Liver (tissue), 8 donors: ENCODE measurements at regions not wholly inside any gene's neighbourhood (a gene's known extent, or its start where the extent isn't known, plus 50 kb on each side); places are given as distances from the start of the nearest gene placed in this dataset.

Source experiments
- DNase-seq: peaks from one replicate; pipeline ENCODE4 v3.0.0-alpha.2; 2017; ENCODE audit warnings: low spot score
- H3K27ac ChIP-seq, 2 donors: one replicate each; pipeline ENCODE4 v1.7.0; 2013; ENCODE audit warnings: inconsistent platforms in 2 of 2, low read length in 2 of 2, control low read depth in 1 of 2, low read depth in 1 of 2, mild to moderate bottlenecking in 1 of 2
- H3K27me3 ChIP-seq, 4 donors: one replicate each; pipeline versions ENCODE4 v1.6.1 to v1.7.0; 2013; ENCODE audit warnings: low read length in 3 of 4, inconsistent platforms in 1 of 4, mild to moderate bottlenecking in 1 of 4, moderate library complexity in 1 of 4; ENCODE audit not compliant: control insufficient read depth in 4 of 4, insufficient read depth in 4 of 4
- H3K36me3 ChIP-seq, 4 donors: one replicate each; pipeline versions ENCODE4 v1.6.1 to v1.7.0; 2013; ENCODE audit warnings: low read length in 3 of 4, mild to moderate bottlenecking in 3 of 4, low read depth in 1 of 4, moderate library complexity in 1 of 4; ENCODE audit not compliant: control insufficient read depth in 4 of 4, insufficient read depth in 3 of 4
- H3K4me1 ChIP-seq, 4 donors: one replicate each; pipeline versions ENCODE4 v1.6.1 to v1.7.0; 2013; ENCODE audit warnings: low read length in 3 of 4, mild to moderate bottlenecking in 3 of 4, moderate library complexity in 1 of 4; ENCODE audit not compliant: control insufficient read depth in 4 of 4, insufficient read depth in 4 of 4
- H3K4me3 ChIP-seq, 3 donors: one replicate each; pipeline versions ENCODE4 v1.6.1 to v1.7.0; 2013; ENCODE audit warnings: low read length in 3 of 3, control low read depth in 1 of 3, low read depth in 1 of 3, mild to moderate bottlenecking in 1 of 3
- H3K9ac ChIP-seq, 2 donors: one replicate each; pipeline ENCODE4 v1.7.0; 2013; ENCODE audit warnings: low read length in 2 of 2, mild to moderate bottlenecking in 2 of 2, moderate library complexity in 2 of 2, control low read depth in 1 of 2, low read depth in 1 of 2
- H3K9me3 ChIP-seq, 4 donors: one replicate each; pipeline versions ENCODE4 v1.6.1 to v1.7.0; 2013; ENCODE audit warnings: low read length in 3 of 4; ENCODE audit not compliant: control insufficient read depth in 4 of 4
- CTCF ChIP-seq: fragments of 150-350 bp; IDR thresholded peaks from 2 replicates; pipeline ENCODE4 v1.5.1; 2017; ENCODE audit warnings: improper control_type of control experiment, low read depth, low read length; ENCODE audit not compliant: missing input control
- EGR1 ChIP-seq, 2 donors: IDR thresholded peaks; 2 replicates each; pipeline ENCODE4 v1.6.1; 2016 to 2018; ENCODE audit warnings: antibody characterized with exemption in 2 of 2, low read depth in 2 of 2
- FOXA1 ChIP-seq: IDR thresholded peaks from 2 replicates; pipeline ENCODE4 v1.6.1; 2016; ENCODE audit warnings: antibody characterized with exemption
- FOXA2 ChIP-seq: IDR thresholded peaks from 2 replicates; pipeline ENCODE4 v1.6.1; 2016; ENCODE audit warnings: antibody characterized with exemption
- HNF4A ChIP-seq, 2 donors: conservative IDR thresholded peaks; 2 replicates each; pipeline ENCODE4 v1.6.1; 2016; ENCODE audit warnings: antibody characterized with exemption in 2 of 2, mild to moderate bottlenecking in 2 of 2
- HNF4G ChIP-seq: IDR thresholded peaks from 2 replicates; pipeline ENCODE4 v1.6.1; 2016; ENCODE audit warnings: antibody characterized with exemption
- JUND ChIP-seq, 2 donors: IDR thresholded peaks; 2 replicates each; pipeline ENCODE4 v1.6.1; 2016; ENCODE audit warnings: antibody characterized with exemption in 2 of 2
- MAX ChIP-seq: IDR thresholded peaks from 2 replicates; pipeline ENCODE4 v1.6.1; 2016; ENCODE audit warnings: antibody characterized with exemption
- NR2F2 ChIP-seq: IDR thresholded peaks from 2 replicates; pipeline ENCODE4 v1.6.1; 2016; ENCODE audit warnings: antibody characterized with exemption
- RAD21 ChIP-seq, 2 donors: IDR thresholded peaks; 2 replicates each; pipeline ENCODE4 v1.6.1; 2016; ENCODE audit warnings: antibody characterized with exemption in 2 of 2, mild to moderate bottlenecking in 2 of 2
- RXRA ChIP-seq, 2 donors: IDR thresholded peaks; 2 replicates each; pipeline ENCODE4 v1.6.1; 2017 to 2018; ENCODE audit warnings: antibody characterized with exemption in 2 of 2, mild to moderate bottlenecking in 1 of 2
- SP1 ChIP-seq: IDR thresholded peaks from 2 replicates; pipeline ENCODE4 v1.6.1; 2018; ENCODE audit warnings: antibody characterized with exemption, mild to moderate bottlenecking
- TAF1 ChIP-seq: conservative IDR thresholded peaks from 2 replicates; pipeline ENCODE4 v1.6.1; 2016; ENCODE audit warnings: antibody characterized with exemption, mild to moderate bottlenecking
- YY1 ChIP-seq: IDR thresholded peaks from 2 replicates; pipeline ENCODE4 v1.6.1; 2016; ENCODE audit warnings: antibody characterized with exemption, mild to moderate bottlenecking
- WGBS: extraction: QIAGEN DNeasy Blood & Tissue Kit; methylation state at CpG from one replicate; pipeline ENCODE4 v1.1.7; 2013; 5-methylcytosine and 5-hydroxymethylcytosine counted together
- TF ChIP-seq, protein P1 (sequence below): IDR thresholded peaks from 2 replicates; pipeline ENCODE4 v1.6.1; 2016; ENCODE audit warnings: antibody characterized with exemption
- TF ChIP-seq, protein P2 (sequence below): IDR thresholded peaks from 2 replicates; pipeline ENCODE4 v1.6.1; 2016; ENCODE audit warnings: antibody characterized with exemption
- donor health status: healthy.
- donor health status: healthy.
- donor health status: healthy.
- donor health status: healthy.
- donor health status: healthy.

DNA sequence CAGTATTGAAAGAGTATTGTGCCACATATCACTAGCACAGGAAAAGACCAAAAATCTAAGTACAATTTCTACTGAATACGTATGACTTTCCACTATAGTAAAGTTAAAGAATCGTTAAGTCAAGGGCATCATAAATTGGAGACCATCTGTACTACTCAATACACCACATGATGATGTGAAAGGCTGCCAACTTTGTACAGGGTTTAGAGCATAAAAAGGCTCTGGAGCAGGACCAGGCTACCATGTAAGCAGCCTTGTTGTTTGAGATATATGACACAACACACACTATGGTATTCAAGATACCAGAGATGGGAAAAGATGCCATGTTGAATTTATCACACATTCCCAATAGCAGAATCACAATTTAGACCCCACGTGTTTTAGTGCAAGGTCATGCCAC, 294.9 kb upstream of the TRPC5 start:
- no peak for DNase-seq

GRCh38 chrX:112368371-112368770, 285.8 kb upstream of the TRPC5 start:
- H3K36me3 ChIP-seq: no peaks in the 10 kb centered on the region
- no peak overlapping the region for H3K27ac ChIP-seq
- WGBS: 47% methylated on average over 3 of the region's 3 CpGs
- no peak for TF ChIP-seq FOXA1
- TF ChIP-seq CTCF: peak; percentile 8
- peak; percentile 15 to 49 for TF ChIP-seq RAD21 (IDR thresholded peaks at IDR 0.05)
- TF ChIP-seq TAF1: no peak
- H3K27me3 ChIP-seq: no peaks in the 10 kb centered on the region
- H3K9ac ChIP-seq: no peak overlapping the region
- no peak for DNase-seq
- H3K9me3 ChIP-seq: no peaks in the 10 kb centered on the region
- H3K4me1 ChIP-seq: no peaks in the 10 kb centered on the region
- H3K4me3 ChIP-seq: no peak overlapping the region

More for the DNA sequence above, 294.9 kb upstream of the TRPC5 start:
- Histone ChIP-seq H3K27me3 (no peaks in the 10 kb centered on the region), H3K9ac (no peak overlapping the region), H3K27ac (no peak overlapping the region), H3K36me3 (no peaks in the 10 kb centered on the region), H3K4me1 (no peaks in the 10 kb centered on the region), H3K4me3 (no peak overlapping the region), H3K9me3 (no peaks in the 10 kb centered on the region)
- no peak for TF ChIP-seq CTCF
- 89% methylated on average over 3 of the region's 3 CpGs for WGBS

- Histone ChIP-seq H3K4me1 (no peaks in the 10 kb centered on the region), H3K9ac (no peak overlapping the region), H3K9me3 (no peaks in the 10 kb centered on the region), H3K36me3 (no peaks in the 10 kb centered on the region), H3K27me3 (no peaks in the 10 kb centered on the region), H3K27ac (no peak overlapping the region), H3K4me3 (no peak overlapping the region)
- WGBS: 93% methylated on average over 1 of the region's 1 CpG
- TF ChIP-seq YY1: no peak
- no peak for TF ChIP-seq JUND (IDR thresholded peaks at IDR 0.05)
- no peak for TF ChIP-seq RAD21 (IDR thresholded peaks at IDR 0.05)
- TF ChIP-seq FOXA2: no peak
- no peak for TF ChIP-seq TAF1
- TF ChIP-seq CTCF: no peak
- no peak for TF ChIP-seq MAX
- TF ChIP-seq, protein P1, sequence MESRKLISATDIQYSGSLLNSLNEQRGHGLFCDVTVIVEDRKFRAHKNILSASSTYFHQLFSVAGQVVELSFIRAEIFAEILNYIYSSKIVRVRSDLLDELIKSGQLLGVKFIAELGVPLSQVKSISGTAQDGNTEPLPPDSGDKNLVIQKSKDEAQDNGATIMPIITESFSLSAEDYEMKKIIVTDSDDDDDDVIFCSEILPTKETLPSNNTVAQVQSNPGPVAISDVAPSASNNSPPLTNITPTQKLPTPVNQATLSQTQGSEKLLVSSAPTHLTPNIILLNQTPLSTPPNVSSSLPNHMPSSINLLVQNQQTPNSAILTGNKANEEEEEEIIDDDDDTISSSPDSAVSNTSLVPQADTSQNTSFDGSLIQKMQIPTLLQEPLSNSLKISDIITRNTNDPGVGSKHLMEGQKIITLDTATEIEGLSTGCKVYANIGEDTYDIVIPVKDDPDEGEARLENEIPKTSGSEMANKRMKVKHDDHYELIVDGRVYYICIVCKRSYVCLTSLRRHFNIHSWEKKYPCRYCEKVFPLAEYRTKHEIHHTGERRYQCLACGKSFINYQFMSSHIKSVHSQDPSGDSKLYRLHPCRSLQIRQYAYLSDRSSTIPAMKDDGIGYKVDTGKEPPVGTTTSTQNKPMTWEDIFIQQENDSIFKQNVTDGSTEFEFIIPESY: no peak
- no peak for TF ChIP-seq RXRA (IDR thresholded peaks at IDR 0.05)
- TF ChIP-seq EGR1 (IDR thresholded peaks at IDR 0.05; ENCODE audit: low read depth in 2 of 2): no peak
- no peak for TF ChIP-seq HNF4A (conservative IDR thresholded peaks at IDR 0.05)
- TF ChIP-seq, protein P2, sequence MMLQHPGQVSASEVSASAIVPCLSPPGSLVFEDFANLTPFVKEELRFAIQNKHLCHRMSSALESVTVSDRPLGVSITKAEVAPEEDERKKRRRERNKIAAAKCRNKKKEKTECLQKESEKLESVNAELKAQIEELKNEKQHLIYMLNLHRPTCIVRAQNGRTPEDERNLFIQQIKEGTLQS: no peak
- no peak for TF ChIP-seq SP1
- TF ChIP-seq NR2F2: no peak
- no peak for TF ChIP-seq HNF4G
- no peak for DNase-seq
These were observed 284.5 kb upstream of the TRPC5 start for GRCh38 chrX:112367065-112367464.
